Ectodermal cell (in vitro differentiated cells): ENCODE measurements at regions not wholly inside any gene's neighbourhood (a gene's known extent, or its start where the extent isn't known, plus 50 kb on each side); places are given as distances from the start of the nearest gene placed in this dataset.

Source experiments
- H3K27ac ChIP-seq: 2 replicates; pipeline ENCODE4 v1.7.0; 2013; ENCODE audit warnings: mild to moderate bottlenecking, low read depth, low read length; ENCODE audit not compliant: insufficient read depth, poor library complexity, severe bottlenecking
- H3K27me3 ChIP-seq: 2 replicates; pipeline ENCODE4 v1.7.0; 2013; ENCODE audit warnings: mild to moderate bottlenecking, low read length; ENCODE audit not compliant: insufficient read depth, control insufficient read depth, poor library complexity, severe bottlenecking
- H3K36me3 ChIP-seq: one replicate; pipeline ENCODE4 v1.7.0; 2013; ENCODE audit warnings: low read length; ENCODE audit not compliant: control insufficient read depth, insufficient read depth
- H3K4me1 ChIP-seq: one replicate; pipeline ENCODE4 v1.7.0; 2013; ENCODE audit warnings: low read length; ENCODE audit not compliant: control insufficient read depth, insufficient read depth
- H3K4me3 ChIP-seq: 2 replicates; pipeline ENCODE4 v1.7.0; 2013; ENCODE audit warnings: low read depth, low read length, control low read depth; ENCODE audit not compliant: insufficient read depth
- H3K9me3 ChIP-seq: 2 replicates; pipeline ENCODE4 v1.7.0; 2013; ENCODE audit warnings: mild to moderate bottlenecking, low read length, moderate library complexity; ENCODE audit not compliant: control insufficient read depth
- WGBS, 2 experiments: methylation state at CpG; one replicate each; pipeline ENCODE4 v1.1.7; 2013; ENCODE audit warnings: missing lambda C conversion rate in 2 of 2; 5-methylcytosine and 5-hydroxymethylcytosine counted together

DNA sequence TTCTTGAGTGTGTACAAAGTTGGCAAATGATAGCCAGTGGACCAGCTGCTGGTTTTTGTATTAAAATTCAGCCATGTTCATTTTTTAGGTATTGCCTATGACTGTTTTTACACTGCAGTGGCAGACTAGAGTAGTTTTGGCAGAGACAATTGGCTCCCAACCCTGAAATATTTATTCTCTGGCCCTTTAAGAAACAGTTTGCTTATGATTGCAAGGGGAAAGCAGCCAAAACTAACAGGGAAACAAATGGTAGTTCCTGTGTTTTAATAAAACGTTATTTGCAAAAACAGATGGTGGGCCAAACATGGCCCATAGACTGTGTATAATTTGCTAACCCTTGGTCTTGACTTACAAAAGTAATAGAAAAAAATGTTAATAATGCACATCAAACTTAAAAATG is 110.2 kb downstream of the ALX1 start:
- no peaks in the 10 kb centered on the region for H3K4me1 ChIP-seq
- H3K36me3 ChIP-seq = no peaks in the 10 kb centered on the region
- H3K27ac ChIP-seq = no peak overlapping the region
- H3K4me3 ChIP-seq = no peak overlapping the region
- no peaks in the 10 kb centered on the region for H3K27me3 ChIP-seq
- 93 to 100% methylated on average over 1 of the region's 1 CpG for WGBS, 2 experiments
- H3K9me3 ChIP-seq = no peaks in the 10 kb centered on the region

DNA sequence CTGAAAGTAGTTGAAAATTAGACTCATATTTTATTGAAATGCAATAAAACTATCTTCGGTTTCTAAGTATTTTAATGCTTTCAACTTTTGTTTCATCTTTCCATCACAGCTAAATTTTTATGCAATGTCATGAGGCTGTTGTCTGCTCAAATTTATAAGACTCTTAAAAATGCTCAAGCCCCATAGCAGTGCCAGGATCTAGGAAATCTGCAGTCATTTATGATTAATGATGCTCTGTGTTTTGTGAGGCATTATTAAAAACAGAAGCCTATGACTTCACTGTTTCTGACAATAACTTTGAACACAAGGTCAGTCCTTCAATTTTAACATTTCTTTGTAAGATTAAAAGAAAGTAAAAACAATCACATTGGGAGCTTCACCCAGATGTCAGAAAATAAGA is 112.5 kb downstream of the ALX1 start:
- 100% methylated on average over 1 of the region's 1 CpG for WGBS, 2 experiments
- Histone ChIP-seq H3K27ac (no peak overlapping the region), H3K27me3 (no peaks in the 10 kb centered on the region), H3K36me3 (no peaks in the 10 kb centered on the region), H3K9me3 (no peaks in the 10 kb centered on the region), H3K4me1 (no peaks in the 10 kb centered on the region), H3K4me3 (no peak overlapping the region)

DNA sequence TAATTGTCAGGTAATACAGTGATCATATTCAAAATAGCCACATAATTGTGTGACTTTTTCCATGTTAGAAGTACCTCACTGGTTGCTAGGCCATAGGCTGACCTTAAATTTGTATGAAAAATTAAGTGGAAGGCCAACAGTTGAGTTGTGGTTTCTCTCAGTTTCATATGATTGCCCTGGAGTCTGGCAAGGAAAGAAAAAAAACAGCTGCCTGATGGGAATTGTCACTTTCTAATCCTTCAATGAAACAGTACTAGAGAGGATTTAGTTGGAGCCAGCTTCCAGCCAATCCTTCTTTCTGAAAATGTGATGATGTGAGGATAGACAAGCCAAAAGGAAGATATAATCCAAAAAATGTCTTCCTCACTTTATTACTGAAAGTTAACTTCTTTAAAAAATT is 113.6 kb downstream of the ALX1 start:
- H3K36me3 ChIP-seq = no peaks in the 10 kb centered on the region
- no peak overlapping the region for H3K27ac ChIP-seq
- no peak overlapping the region for H3K4me3 ChIP-seq
- H3K4me1 ChIP-seq = no peaks in the 10 kb centered on the region
- H3K9me3 ChIP-seq = no peaks in the 10 kb centered on the region
- no peaks in the 10 kb centered on the region for H3K27me3 ChIP-seq

DNA sequence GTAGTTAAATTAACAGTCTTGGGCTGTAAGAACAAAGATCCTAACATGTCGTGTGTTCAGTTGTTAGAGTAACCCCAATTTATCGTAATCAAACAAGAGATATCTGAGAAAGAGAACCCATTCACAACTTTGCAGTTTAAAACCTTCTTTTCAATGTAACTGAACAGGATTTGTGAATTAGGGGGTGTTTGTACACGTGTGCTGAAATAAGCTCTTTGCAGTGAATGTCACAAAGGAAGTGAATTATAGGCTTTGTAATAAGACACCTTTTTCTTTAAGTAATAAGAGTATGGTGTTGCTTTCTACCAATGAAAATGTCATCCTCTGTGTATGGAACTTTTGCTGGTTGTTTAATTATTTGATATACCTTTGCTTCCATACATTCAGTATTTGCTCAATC is 114.0 kb downstream of the ALX1 start:
- 71 to 87% methylated on average over 1 to 3 of the region's 3 CpGs for WGBS, 2 experiments
- Histone ChIP-seq H3K4me3 (no peak overlapping the region), H3K36me3 (no peaks in the 10 kb centered on the region), H3K9me3 (no peaks in the 10 kb centered on the region), H3K27me3 (no peaks in the 10 kb centered on the region), H3K4me1 (no peaks in the 10 kb centered on the region), H3K27ac (no peak overlapping the region)

DNA sequence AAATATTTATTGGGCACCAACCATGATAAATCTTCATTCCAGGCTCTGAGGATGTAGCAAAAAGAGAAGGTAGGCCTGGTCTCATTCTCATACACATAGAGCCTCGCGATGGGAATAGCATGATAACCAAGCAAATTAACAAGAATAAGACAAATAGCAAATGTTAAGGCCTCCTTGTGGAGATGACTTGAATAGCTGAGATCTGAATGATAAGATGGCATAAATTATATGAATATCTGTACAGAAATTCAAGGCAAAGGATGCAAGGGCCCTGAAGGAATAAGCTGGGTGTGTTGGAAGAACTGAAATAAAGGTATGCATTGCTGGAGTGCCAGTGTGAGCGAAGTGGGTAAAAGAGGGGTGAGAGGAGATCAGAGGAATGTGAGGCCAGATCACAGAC is 114.8 kb downstream of the ALX1 start:
- Histone ChIP-seq H3K4me1 (no peaks in the 10 kb centered on the region), H3K27ac (no peak overlapping the region), H3K36me3 (no peaks in the 10 kb centered on the region), H3K4me3 (no peak overlapping the region), H3K27me3 (no peaks in the 10 kb centered on the region), H3K9me3 (no peaks in the 10 kb centered on the region)
- WGBS, 2 experiments = 93 to 98% methylated on average over 1 to 3 of the region's 3 CpGs

DNA sequence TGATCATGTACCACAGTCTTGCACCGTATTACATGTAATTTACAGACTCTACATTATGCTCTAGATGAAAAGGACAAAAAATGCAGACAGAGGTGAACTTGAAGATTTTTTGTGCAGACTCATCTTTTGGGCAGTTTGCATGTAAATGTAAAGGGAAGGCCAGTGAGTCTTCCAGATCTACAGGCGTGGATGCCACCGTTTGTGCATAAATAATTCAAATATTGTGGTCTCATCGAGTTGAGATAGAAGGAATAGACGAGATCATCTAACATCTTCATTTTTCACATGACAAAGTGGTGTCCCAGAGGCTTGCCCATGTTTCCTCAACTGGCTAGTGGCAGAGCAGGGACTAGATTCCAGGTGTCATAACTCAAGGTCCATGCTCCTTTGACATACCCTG is 125.2 kb downstream of the ALX1 start:
- WGBS, 2 experiments = 92 to 93% methylated on average over 5 of the region's 5 CpGs
- H3K27ac ChIP-seq = no peak overlapping the region
- no peaks in the 10 kb centered on the region for H3K36me3 ChIP-seq
- no peak overlapping the region for H3K4me3 ChIP-seq
- no peaks in the 10 kb centered on the region for H3K27me3 ChIP-seq
- H3K9me3 ChIP-seq = no peaks in the 10 kb centered on the region
- no peaks in the 10 kb centered on the region for H3K4me1 ChIP-seq

DNA sequence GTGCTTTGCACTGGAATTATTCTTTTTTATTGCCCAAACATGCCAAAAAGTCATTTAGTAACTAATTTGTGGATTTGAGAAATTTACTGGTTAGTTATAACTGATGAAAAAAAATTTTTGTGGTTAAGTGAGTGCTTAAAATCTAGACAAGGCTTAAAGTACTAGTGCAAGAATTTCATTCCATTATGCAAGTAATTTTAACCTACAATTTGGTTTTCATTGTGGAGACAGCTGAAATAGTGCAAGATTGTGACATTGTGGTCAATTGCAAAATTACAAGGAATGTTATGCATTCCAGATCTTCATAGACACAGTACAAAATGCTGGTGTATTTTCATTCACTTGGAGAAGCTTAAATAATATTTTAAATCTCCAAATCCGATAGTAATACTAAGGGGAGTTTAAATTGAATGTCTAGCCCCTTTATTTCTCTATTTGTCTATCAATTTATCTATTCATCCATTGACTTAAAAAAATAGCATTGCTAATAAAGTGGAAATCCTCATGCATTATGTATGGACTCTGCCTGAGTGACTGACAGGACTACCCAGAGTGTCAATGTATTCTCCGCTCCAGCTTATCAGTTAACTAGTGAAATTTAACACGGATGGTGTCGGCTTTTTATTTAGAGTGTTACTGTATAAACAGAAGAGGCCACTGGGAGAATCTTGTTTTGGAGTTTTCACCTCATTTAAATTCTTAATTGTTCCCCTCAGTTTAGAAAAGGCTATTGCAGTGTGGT is 125.9 kb downstream of the ALX1 start:
- Histone ChIP-seq H3K4me3 (no peak overlapping the region), H3K9me3 (no peaks in the 10 kb centered on the region), H3K27me3 (no peaks in the 10 kb centered on the region), H3K27ac (peak overlapping the region; percentile 36), H3K4me1 (no peaks in the 10 kb centered on the region), H3K36me3 (no peaks in the 10 kb centered on the region)
- 50 to 56% methylated on average over 3 of the region's 4 CpGs for WGBS, 2 experiments

DNA sequence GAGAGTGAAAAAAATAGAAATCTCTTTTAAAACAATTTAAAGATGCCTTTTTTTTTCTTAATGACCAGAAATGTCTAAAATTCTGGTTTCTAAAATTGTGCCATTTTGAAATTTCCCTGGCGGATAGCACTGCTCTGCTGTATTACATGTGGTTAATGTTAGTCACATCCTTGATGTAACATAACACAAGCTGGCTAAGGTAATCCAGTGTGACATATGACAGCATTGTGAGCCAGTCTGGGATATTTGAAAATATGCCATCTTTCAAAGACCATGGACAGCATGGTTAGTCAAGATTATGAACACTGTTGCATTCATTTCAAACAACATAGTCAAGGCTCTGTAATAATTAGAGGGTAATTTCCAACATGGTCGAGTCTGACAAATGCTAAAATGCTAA is 133.2 kb downstream of the ALX1 start:
- no peaks in the 10 kb centered on the region for H3K27me3 ChIP-seq
- WGBS, 2 experiments = 78 to 100% methylated on average over 2 of the region's 2 CpGs
- no peaks in the 10 kb centered on the region for H3K4me1 ChIP-seq
- no peak overlapping the region for H3K4me3 ChIP-seq
- H3K36me3 ChIP-seq = no peaks in the 10 kb centered on the region
- no peaks in the 10 kb centered on the region for H3K9me3 ChIP-seq
- no peak overlapping the region for H3K27ac ChIP-seq

DNA sequence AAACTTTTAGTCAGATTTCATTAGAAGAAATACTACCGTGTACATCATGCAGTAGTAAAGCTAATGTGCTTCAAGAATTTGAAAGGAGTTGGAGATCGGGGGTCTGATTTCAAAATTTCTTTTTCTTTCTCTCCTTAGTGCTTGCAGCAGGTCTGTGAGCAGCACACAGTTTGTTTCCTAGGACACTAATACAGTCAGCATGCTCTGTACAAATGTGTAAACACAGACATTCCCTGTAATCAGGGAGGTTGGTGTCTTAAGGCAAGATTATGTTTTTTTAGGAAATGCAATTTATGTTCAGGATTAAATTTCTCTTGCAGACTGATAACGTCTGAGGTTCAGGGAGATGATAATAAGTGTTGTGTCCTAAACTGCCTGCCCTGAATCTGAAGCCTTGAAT is 142.7 kb downstream of the ALX1 start:
- H3K36me3 ChIP-seq = no peaks in the 10 kb centered on the region
- WGBS, 2 experiments = 82 to 95% methylated on average over 3 of the region's 3 CpGs
- H3K4me3 ChIP-seq = no peak overlapping the region
- no peaks in the 10 kb centered on the region for H3K4me1 ChIP-seq
- H3K27ac ChIP-seq = no peak overlapping the region
- no peaks in the 10 kb centered on the region for H3K27me3 ChIP-seq
- H3K9me3 ChIP-seq = no peaks in the 10 kb centered on the region

DNA sequence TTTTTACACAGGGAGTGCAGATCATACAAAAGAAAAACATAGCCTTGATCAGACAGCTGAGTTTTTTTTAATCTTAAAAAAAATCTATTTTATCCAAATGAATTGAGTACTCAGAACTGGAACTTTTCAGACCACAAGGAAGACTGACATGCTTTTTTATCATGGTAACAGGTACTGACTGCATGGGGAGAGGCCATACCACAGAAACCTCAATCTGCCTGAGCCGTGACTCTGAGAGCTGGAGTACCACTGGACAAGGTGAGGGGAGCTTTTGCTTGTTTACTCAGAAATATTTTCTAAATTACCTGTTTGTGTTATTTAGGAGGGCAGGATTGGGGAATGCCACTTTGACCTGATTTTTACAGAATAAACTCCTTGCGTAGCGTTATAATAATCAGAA is 143.9 kb downstream of the ALX1 start:
- Histone ChIP-seq H3K27ac (no peak overlapping the region), H3K27me3 (no peaks in the 10 kb centered on the region), H3K36me3 (no peaks in the 10 kb centered on the region), H3K9me3 (no peaks in the 10 kb centered on the region), H3K4me3 (no peak overlapping the region), H3K4me1 (no peaks in the 10 kb centered on the region)
- 93 to 100% methylated on average over 3 of the region's 3 CpGs for WGBS, 2 experiments
